Thymus (tissue), 11 donors: ENCODE measurements at regions not wholly inside any gene's neighbourhood (a gene's known extent, or its start where the extent isn't known, plus 50 kb on each side); places are given as distances from the start of the nearest gene placed in this dataset.
A peak's percentile ranks its signal among the peaks of the same experiment; 100 is the strongest.

Experiments
- DNase-seq, 9 donors: peaks; one replicate each; pipeline ENCODE4 v3.0.0-alpha.2; 2013; ENCODE audit warnings: low spot score in 9 of 9, low read depth in 6 of 9, missing footprints in 1 of 9
- H3K27ac ChIP-seq, 2 donors: one replicate each; pipeline ENCODE4 v1.5.1; 2013; ENCODE audit warnings: control low read depth in 1 of 2, low read depth in 1 of 2, low read length in 1 of 2, mild to moderate bottlenecking in 1 of 2, moderate library complexity in 1 of 2
- H3K27me3 ChIP-seq, 2 donors: one replicate each; pipeline ENCODE4 v1.5.1; 2013; ENCODE audit warnings: low read length in 1 of 2; ENCODE audit not compliant: control insufficient read depth in 2 of 2, insufficient read depth in 1 of 2
- H3K36me3 ChIP-seq, 2 donors: one replicate each; pipeline ENCODE4 v1.5.1; 2013; ENCODE audit warnings: low read length in 1 of 2, mild to moderate bottlenecking in 1 of 2, moderate library complexity in 1 of 2; ENCODE audit not compliant: control insufficient read depth in 2 of 2, insufficient read depth in 2 of 2
- H3K4me1 ChIP-seq, 2 donors: one replicate each; pipeline ENCODE4 v1.5.1; 2013; ENCODE audit warnings: low read length in 2 of 2; ENCODE audit not compliant: control insufficient read depth in 2 of 2, insufficient read depth in 2 of 2
- H3K4me3 ChIP-seq, 2 donors: one replicate each; pipeline ENCODE4 v1.5.1; 2013; ENCODE audit warnings: low read length in 2 of 2, control low read depth in 1 of 2, mild to moderate bottlenecking in 1 of 2
- H3K9me3 ChIP-seq, 2 donors: one replicate each; pipeline ENCODE4 v1.5.1; 2013; ENCODE audit warnings: low read length in 1 of 2, mild to moderate bottlenecking in 1 of 2; ENCODE audit not compliant: control insufficient read depth in 2 of 2, insufficient read depth in 1 of 2
- WGBS: extraction: QIAGEN DNeasy Blood & Tissue Kit; methylation state at CpG from one replicate; pipeline ENCODE4 v1.1.7; 2013; 5-methylcytosine and 5-hydroxymethylcytosine counted together
- donor health status: healthy.

- Histone ChIP-seq H3K4me3 (no peak overlapping the region), H3K27ac (no peak overlapping the region), H3K9me3 (no peaks in the 10 kb centered on the region), H3K36me3 (no peaks in the 10 kb centered on the region), H3K4me1 (no peaks in the 10 kb centered on the region), H3K27me3 (no peaks in the 10 kb centered on the region)
- 77% methylated on average over 1 of the region's 1 CpG for WGBS
- no peak for DNase-seq
Measured at GRCh38 chr2:188819011-188819410, 155.2 kb upstream of the COL3A1 start.

DNA sequence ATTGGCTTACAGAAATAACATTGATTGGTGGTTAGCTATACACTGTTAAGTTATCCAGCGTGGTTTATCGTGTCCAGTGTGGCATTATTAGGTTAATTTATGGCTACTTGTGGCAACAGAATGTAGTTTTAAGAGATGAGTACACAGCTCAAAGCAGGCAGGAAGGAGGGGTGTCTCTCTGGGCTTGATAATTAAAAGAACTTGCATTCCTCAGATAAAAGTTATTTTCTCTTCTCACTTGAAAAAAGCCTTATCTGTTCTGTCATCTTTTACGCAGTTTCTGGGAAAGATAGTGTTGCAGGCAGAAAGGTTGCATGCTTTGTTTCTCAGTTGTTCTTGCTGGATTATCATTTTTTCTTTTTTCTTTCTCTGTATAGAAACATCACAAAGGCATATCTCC lies 154.4 kb upstream of the COL3A1 start:
- no peaks in the 10 kb centered on the region for H3K4me1 ChIP-seq
- no peaks in the 10 kb centered on the region for H3K36me3 ChIP-seq
- no peak overlapping the region for H3K27ac ChIP-seq
- DNase-seq: peak in 1 of 9 donors; percentile 4
- WGBS: 70% methylated on average over 3 of the region's 3 CpGs
- no peaks in the 10 kb centered on the region for H3K9me3 ChIP-seq
- H3K27me3 ChIP-seq: no peaks in the 10 kb centered on the region
- H3K4me3 ChIP-seq: no peak overlapping the region

GRCh38 chr2:188820576-188820975 lies 153.6 kb upstream of the COL3A1 start:
- no peaks in the 10 kb centered on the region for H3K9me3 ChIP-seq
- 91% methylated on average over 2 of the region's 2 CpGs for whole genome bisulfite sequencing
- no peaks in the 10 kb centered on the region for H3K36me3 ChIP-seq

GRCh38 chr2:188824125-188824524 lies 150.0 kb upstream of the COL3A1 start:
- no peaks in the 10 kb centered on the region for H3K27me3 ChIP-seq
- no peaks in the 10 kb centered on the region for H3K4me1 ChIP-seq
- no peak overlapping the region for H3K27ac ChIP-seq
- no peaks in the 10 kb centered on the region for H3K36me3 ChIP-seq
- no peak for DNase-seq
- no peak overlapping the region for H3K4me3 ChIP-seq
- H3K9me3 ChIP-seq: no peaks in the 10 kb centered on the region
- 46% methylated on average over 2 of the region's 2 CpGs for WGBS

More at GRCh38 chr2:188820576-188820975, 153.6 kb upstream of the COL3A1 start:
- Histone ChIP-seq H3K27ac (no peak overlapping the region), H3K4me1 (no peaks in the 10 kb centered on the region), H3K27me3 (no peaks in the 10 kb centered on the region), H3K4me3 (no peak overlapping the region)
- no peak for DNase-seq

DNA sequence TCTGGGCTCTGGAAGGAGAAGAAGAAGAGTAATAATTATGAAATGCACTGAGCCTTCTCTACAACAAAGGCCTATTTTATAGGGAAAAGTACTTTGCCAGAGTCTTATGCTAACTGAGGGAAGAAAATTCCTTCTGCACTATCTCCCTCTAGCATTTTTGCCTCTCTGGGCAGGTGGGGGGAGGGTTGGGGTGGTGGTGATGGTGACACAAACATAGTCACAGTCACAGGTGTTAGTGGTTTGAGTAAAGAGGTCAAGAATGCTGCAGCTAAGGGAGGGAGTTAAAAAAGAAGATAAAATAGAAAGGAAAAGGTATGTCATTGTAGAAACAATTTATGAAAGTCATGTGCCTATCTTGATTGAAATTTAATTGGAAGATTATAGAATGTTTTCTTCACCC lies 140.8 kb upstream of the COL3A1 start:
- Histone ChIP-seq H3K4me1 (no peaks in the 10 kb centered on the region), H3K9me3 (peaks cover 0 to 32% of the 10 kb centered on the region in 2 donors), H3K4me3 (no peak overlapping the region), H3K27ac (no peak overlapping the region), H3K36me3 (no peaks in the 10 kb centered on the region), H3K27me3 (no peaks in the 10 kb centered on the region)
- no peak for DNase-seq

DNA sequence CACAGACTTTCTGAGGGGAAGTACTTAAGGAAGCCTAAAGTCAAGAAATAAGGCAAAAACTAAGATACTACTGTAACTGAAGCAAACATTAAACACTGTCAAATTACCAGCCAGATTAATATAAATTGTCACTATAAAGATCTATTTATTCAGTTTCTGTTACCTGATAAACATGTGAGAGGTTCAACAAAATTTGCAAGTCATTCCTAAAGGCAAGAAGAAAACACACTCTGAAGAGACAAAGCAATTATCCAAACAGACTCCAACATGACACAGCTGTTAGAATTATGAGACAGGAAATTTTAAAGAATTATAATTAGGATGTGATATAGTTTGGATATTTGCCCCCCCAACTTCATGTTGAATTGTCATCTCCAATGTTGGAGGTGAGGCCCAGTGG lies 140.4 kb upstream of the COL3A1 start:
- Histone ChIP-seq H3K9me3 (peaks cover 0 to 32% of the 10 kb centered on the region in 2 donors), H3K36me3 (no peaks in the 10 kb centered on the region), H3K27me3 (no peaks in the 10 kb centered on the region), H3K27ac (no peak overlapping the region), H3K4me1 (no peaks in the 10 kb centered on the region), H3K4me3 (no peak overlapping the region)
- DNase-seq: no peak

- Histone ChIP-seq H3K4me3 (no peak overlapping the region), H3K36me3 (no peaks in the 10 kb centered on the region), H3K27me3 (no peaks in the 10 kb centered on the region), H3K4me1 (no peaks in the 10 kb centered on the region), H3K9me3 (peaks cover 0 to 30% of the 10 kb centered on the region in 2 donors), H3K27ac (no peak overlapping the region)
- WGBS: 0% methylated on average over 1 of the region's 1 CpG
- no peak for DNase-seq
Measured at GRCh38 chr2:188835006-188835405, 139.2 kb upstream of the COL3A1 start.

DNA sequence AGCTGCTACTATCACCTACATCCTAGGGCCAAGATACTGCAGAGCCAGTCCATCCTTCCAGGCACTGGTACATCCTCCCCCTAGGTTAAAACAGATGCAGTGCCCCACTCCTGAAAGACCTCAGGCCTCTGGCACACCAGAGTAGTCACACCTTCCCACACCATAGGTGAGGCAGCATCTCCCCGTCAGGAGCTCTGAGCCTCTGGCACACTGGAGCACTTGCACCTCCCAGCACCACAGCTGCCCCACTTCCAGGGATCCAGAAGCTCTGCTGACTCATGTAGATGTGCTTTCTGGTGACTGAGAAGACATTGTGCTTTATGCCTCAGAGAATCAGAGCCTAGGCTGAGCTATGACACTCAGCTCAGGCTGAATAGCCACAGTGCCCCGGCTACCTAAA lies 138.4 kb upstream of the COL3A1 start:
- DNase-seq: no peak
- no peak overlapping the region for H3K4me3 ChIP-seq
- 94% methylated on average over 2 of the region's 2 CpGs for WGBS
- no peaks in the 10 kb centered on the region for H3K27me3 ChIP-seq
- H3K27ac ChIP-seq: no peak overlapping the region
- peaks cover 0 to 30% of the 10 kb centered on the region in 2 donors for H3K9me3 ChIP-seq
- H3K36me3 ChIP-seq: no peaks in the 10 kb centered on the region
- no peaks in the 10 kb centered on the region for H3K4me1 ChIP-seq

- no peaks in the 10 kb centered on the region for H3K36me3 ChIP-seq
Measured at GRCh38 chr2:188845692-188846091, 128.5 kb upstream of the COL3A1 start.

DNA sequence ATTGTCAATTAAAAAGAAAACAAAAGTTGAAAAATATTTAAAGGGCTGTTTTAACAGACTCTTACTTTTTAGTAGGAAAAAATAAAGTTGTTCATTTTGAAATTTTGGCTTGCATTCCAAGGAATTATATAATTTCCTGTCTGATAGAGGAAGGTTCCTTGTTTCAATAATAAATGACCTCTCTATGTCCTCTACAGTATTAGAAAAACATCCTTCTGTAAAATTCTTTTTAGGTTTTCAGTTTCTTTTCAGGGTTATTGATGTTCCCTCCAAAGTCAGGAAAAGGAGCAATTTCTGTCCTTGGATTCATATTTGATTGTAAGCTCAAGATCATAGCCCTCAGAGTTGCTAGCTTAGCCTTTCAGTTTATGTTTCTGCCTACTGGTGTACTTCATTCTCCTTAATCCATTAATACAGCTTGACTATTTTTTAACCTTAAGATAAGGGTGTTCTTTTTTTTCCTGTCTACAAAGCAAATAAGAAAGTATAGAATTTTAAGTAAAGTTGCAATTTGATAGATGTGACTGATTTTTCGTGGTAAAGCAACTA lies 125.2 kb upstream of the COL3A1 start:
- H3K36me3 ChIP-seq: no peaks in the 10 kb centered on the region
- no peak overlapping the region for H3K27ac ChIP-seq
- H3K9me3 ChIP-seq: no peaks in the 10 kb centered on the region
- no peaks in the 10 kb centered on the region for H3K27me3 ChIP-seq
- no peak overlapping the region for H3K4me3 ChIP-seq
- no peak for DNase-seq
- 0% methylated on average over 1 of the region's 1 CpG for WGBS
- no peaks in the 10 kb centered on the region for H3K4me1 ChIP-seq

More at GRCh38 chr2:188845692-188846091, 128.5 kb upstream of the COL3A1 start:
- Histone ChIP-seq H3K27me3 (no peaks in the 10 kb centered on the region), H3K9me3 (peaks cover 0 to 8% of the 10 kb centered on the region in 2 donors), H3K4me1 (no peaks in the 10 kb centered on the region), H3K27ac (no peak overlapping the region), H3K4me3 (no peak overlapping the region)
- DNase-seq: no peak
